GM10266 (cell line): ENCODE measurements at regions not wholly inside any gene's neighbourhood (a gene's known extent, or its start where the extent isn't known, plus 50 kb on each side); places are given as distances from the start of the nearest gene placed in this dataset.

ENCODE experiments used
- DNase-seq: peaks from one replicate; pipeline ENCODE4 v3.0.0; 2012; ENCODE audit errors: extremely low spot score
- TF ChIP-seq, protein P1 (sequence below): IDR thresholded peaks from 2 replicates; pipeline ENCODE4 v1.5.1; 2012; ENCODE audit warnings: mild to moderate bottlenecking, low read depth; ENCODE audit not compliant: control insufficient read depth, insufficient read depth; ENCODE audit errors: missing control alignments

DNA sequence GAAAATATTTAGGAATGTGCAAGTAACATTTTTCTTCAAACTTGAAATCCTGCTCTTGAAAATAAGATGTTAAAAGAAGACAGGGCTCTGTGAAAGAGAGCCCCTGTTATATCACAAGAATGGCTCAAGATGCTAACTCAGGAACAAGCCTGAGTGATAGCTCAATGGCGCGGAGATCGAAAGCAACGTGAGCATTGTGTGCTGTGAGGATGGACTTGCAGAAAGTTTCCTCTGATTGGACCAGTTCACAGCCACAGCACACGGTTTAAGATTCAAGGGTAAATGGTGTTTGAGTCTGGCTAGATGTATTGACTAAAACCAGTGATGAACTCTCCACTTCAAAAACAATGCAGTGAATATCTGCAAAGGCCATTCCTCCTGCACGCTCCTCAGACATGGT, 2387.0 kb downstream of the MAT2B start:
- TF ChIP-seq, protein P1, sequence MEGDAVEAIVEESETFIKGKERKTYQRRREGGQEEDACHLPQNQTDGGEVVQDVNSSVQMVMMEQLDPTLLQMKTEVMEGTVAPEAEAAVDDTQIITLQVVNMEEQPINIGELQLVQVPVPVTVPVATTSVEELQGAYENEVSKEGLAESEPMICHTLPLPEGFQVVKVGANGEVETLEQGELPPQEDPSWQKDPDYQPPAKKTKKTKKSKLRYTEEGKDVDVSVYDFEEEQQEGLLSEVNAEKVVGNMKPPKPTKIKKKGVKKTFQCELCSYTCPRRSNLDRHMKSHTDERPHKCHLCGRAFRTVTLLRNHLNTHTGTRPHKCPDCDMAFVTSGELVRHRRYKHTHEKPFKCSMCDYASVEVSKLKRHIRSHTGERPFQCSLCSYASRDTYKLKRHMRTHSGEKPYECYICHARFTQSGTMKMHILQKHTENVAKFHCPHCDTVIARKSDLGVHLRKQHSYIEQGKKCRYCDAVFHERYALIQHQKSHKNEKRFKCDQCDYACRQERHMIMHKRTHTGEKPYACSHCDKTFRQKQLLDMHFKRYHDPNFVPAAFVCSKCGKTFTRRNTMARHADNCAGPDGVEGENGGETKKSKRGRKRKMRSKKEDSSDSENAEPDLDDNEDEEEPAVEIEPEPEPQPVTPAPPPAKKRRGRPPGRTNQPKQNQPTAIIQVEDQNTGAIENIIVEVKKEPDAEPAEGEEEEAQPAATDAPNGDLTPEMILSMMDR: no peak
- DNase-seq: no peak

DNA sequence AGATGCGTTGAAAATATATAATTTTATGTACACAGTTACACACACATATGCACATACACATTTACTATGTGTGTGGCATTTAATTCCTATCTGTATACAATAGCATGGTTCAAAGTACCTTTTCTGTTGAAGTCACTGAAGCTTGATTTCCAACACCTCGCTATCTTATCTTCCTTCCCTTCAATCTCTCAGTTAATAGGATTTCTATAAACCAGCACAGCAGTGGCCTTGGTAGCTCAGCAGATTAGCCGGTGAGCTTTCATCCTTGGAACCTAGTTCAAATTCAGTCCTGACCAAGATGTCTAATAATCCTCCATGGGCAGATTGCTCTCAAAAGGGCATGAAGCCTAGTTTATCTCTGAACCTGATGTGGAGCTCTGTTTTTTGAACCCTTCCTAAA, 2389.5 kb downstream of the MAT2B start:
- DNase-seq: no peak
- TF ChIP-seq, protein P1: no peak

DNA sequence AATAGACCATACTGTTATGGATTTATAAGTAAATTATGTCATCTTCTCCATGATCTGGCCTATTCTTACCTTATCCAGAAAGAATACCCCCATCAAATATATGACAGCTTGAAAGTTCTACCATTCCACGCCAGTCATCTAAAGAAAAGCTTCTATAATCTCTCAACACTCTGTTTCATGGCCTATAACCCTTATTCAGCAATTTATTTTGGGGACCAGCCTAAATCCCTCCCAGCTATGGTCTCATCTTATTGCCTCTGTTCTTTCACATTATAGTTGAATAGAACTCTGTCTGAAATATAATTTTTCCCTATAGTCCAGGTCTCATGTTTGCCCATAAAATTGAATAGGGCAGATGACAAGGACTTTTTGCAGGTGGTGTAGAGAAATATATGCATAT, 2387.6 kb upstream of the WWC1 start:
- no peak for DNase-seq
- TF ChIP-seq, protein P1: no peak

DNA sequence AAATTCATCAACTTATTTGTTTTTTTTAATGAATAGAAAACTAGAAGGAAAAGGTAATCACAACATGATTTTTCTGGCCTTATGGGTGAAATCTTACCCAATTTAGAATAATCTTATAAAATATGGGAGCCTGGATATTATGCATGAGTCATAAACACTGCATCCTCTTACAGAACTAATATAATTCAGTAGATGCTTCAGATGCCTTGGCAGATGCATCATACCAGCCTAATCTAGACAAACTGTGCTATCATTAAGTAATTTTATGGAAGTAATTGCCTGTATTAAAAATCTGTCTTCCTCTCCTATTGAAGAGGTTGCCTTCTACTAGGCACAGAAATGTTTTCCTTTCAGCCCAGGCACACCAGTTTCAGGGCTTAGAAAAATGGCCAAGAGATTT, 2384.6 kb upstream of the WWC1 start:
- TF ChIP-seq, protein P1: no peak
- DNase-seq: no peak

DNA sequence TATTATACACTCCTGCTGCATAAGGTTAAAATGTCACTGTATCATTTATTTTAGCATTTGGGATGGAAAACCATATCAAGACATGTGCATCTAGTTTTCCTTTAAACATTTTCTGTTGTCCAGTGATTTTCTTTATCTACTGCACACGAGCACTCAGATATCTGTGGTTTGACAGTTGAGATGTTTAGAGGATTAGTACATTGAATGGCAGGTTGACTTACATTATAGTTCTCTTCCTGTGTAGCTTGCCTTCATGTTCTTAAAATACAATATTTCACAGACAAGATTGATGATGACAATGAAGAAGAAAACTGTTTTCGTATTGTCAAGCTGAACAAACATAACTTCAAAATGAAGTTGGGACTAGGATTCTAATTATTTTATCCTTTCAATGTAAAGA, 2378.4 kb upstream of the WWC1 start:
- DNase-seq: no peak

DNA sequence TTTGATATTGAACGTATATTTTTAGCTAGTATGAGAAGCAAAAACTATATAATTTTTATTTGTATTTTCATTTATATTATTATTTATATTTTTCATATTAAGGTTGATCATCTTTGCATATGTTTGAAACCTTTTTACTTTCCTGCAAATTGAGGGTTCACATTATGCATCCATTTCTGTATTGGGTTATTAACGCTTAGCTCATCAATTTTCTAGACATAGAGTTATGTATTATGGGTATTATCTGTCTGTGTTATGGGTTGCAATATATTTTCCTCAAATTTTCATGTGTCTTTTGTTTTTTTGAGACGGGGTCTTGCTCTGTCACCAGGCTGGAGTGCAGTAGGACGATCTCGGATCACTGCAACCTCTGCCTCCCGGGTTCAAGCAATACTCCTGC, 2377.0 kb upstream of the WWC1 start:
- TF ChIP-seq, protein P1: no peak

More for the DNA sequence above, 2378.4 kb upstream of the WWC1 start:
- TF ChIP-seq, protein P1: no peak

DNA sequence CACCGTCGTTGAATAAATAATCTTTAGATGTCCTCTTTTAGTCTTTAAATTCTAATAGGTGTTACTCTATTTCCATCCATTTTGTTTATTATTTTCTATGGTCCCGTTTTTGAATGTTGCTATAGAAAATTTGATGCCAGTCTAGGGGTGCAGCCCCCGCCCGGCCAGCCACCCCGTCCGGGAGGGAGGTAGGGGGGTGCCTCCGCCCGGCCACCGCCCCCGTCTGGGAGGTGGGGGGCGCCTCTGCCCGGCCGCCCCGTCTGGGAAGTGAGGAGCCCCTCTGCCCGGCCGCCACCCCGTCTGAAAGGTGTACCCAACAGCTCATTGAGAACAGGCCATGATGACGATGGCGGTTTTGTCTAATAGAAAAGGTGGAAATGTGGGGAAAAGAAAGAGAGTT, 2372.2 kb upstream of the WWC1 start:
- TF ChIP-seq, protein P1: no peak

More for the DNA sequence above, 2377.0 kb upstream of the WWC1 start:
- no peak for DNase-seq

More for the DNA sequence above, 2372.2 kb upstream of the WWC1 start:
- no peak for DNase-seq
